ENCODE measurements at regions not wholly inside any gene's neighbourhood (a gene's known extent, or its start where the extent isn't known, plus 50 kb on each side); places are given as distances from the start of the nearest gene placed in this dataset.

GRCh38 chr13:84927442-84928169, 871.6 kb downstream of the SLITRK6 start:
- TF ChIP-seq CTCF (IDR thresholded peaks at IDR 0.05; ENCODE audit: insufficient read depth, low read depth, low read length, missing control alignments), result no peak
- no peak overlapping the region for H3K4me3 ChIP-seq (ENCODE audit: low read depth, low read length)
- DNase-seq (ENCODE audit: low read depth), result no peak

GRCh38 chr13:84925443-84925842, 873.8 kb downstream of the SLITRK6 start:
- no peak for DNase-seq (ENCODE audit: low read depth)

GRCh38 chr13:84923831-84924230, 875.4 kb downstream of the SLITRK6 start:
- no peak for DNase-seq (ENCODE audit: low read depth)
- H3K4me3 ChIP-seq (ENCODE audit: low read depth, low read length), result no peak overlapping the region
- no peak for TF ChIP-seq CTCF (IDR thresholded peaks at IDR 0.05; ENCODE audit: insufficient read depth, low read depth, low read length, missing control alignments)

More at GRCh38 chr13:84925443-84925842, 873.8 kb downstream of the SLITRK6 start:
- TF ChIP-seq CTCF (IDR thresholded peaks at IDR 0.05; ENCODE audit: insufficient read depth, low read depth, low read length, missing control alignments), result no peak
- no peak overlapping the region for H3K4me3 ChIP-seq (ENCODE audit: low read depth, low read length)

GRCh38 chr13:84917252-84917878, 881.9 kb downstream of the SLITRK6 start:
- no peak for TF ChIP-seq CTCF (IDR thresholded peaks at IDR 0.05; ENCODE audit: insufficient read depth, low read depth, low read length, missing control alignments)
- no peak for DNase-seq (ENCODE audit: low read depth)
- H3K4me3 ChIP-seq (ENCODE audit: low read depth, low read length), result no peak overlapping the region

- TF ChIP-seq CTCF (IDR thresholded peaks at IDR 0.05; ENCODE audit: insufficient read depth, low read depth, low read length, missing control alignments), result no peak
- no peak for DNase-seq (ENCODE audit: low read depth)
Observed at GRCh38 chr13:84912720-84913119, 886.5 kb downstream of the SLITRK6 start.

GRCh38 chr13:84910423-84910822, 888.8 kb downstream of the SLITRK6 start:
- no peak overlapping the region for H3K4me3 ChIP-seq (ENCODE audit: low read depth, low read length)
- TF ChIP-seq CTCF (IDR thresholded peaks at IDR 0.05; ENCODE audit: insufficient read depth, low read depth, low read length, missing control alignments), result no peak
- no peak for DNase-seq (ENCODE audit: low read depth)

More at GRCh38 chr13:84912720-84913119, 886.5 kb downstream of the SLITRK6 start:
- H3K4me3 ChIP-seq (ENCODE audit: low read depth, low read length), result no peak overlapping the region

All from GM12865 (cell line).